Gastrocnemius medialis (tissue), 4 donors: ENCODE measurements at regions not wholly inside any gene's neighbourhood (a gene's known extent, or its start where the extent isn't known, plus 50 kb on each side); places are given as distances from the start of the nearest gene placed in this dataset.

Source experiments
- ATAC-seq, 2 donors: fragments of 150-250 bp; one replicate each; pipeline ENCODE4 v1.9.1; 2016
- DNase-seq, 2 donors: peaks; one replicate each; pipeline ENCODE4 v3.0.0-alpha.2; 2019
- H3K27ac ChIP-seq, 4 donors: fragments of 200-600 bp; sonication (generic); 1 replicate in 1 of 4; 2 replicates in 3 of 4; pipeline ENCODE4 v1.5.1; 2016 to 2018; ENCODE audit warnings: mild to moderate bottlenecking in 2 of 4, moderate library complexity in 1 of 4
- H3K27me3 ChIP-seq, 3 donors: fragments of 200-600 bp; sonication (generic) in 2 of 3; 1 replicate in 1 of 3; 2 replicates in 2 of 3; pipeline versions ENCODE4 v1.5.1 to v1.6.0; 2016 to 2019; ENCODE audit warnings: mild to moderate bottlenecking in 1 of 3, moderate library complexity in 1 of 3
- H3K36me3 ChIP-seq, 2 donors: fragments of 200-600 bp; sonication (generic) in 1 of 2; one replicate each; pipeline ENCODE4 v1.5.1; 2017 to 2018
- H3K4me1 ChIP-seq, 2 donors: fragments of 200-600 bp; sonication (generic) in 1 of 2; one replicate each; pipeline ENCODE4 v1.5.1; 2016 to 2017; ENCODE audit warnings: mild to moderate bottlenecking in 2 of 2
- H3K4me3 ChIP-seq, 4 donors: fragments of 200-600 bp; sonication (generic) in 3 of 4; 1 replicate in 1 of 4; 2 replicates in 3 of 4; pipeline ENCODE4 v1.5.1; 2016 to 2019; ENCODE audit warnings: mild to moderate bottlenecking in 2 of 4
- H3K9me3 ChIP-seq, 3 donors: fragments of 200-600 bp; sonication (generic) in 2 of 3; 1 replicate in 1 of 3; 2 replicates in 2 of 3; pipeline ENCODE4 v1.5.1; 2016 to 2019
- CTCF ChIP-seq, 5 experiments: fragments of 450-650 bp in 3 of 5; fragments of 200-600 bp in 2 of 5; sonication (generic) in 2 of 5; IDR thresholded peaks in 4 of 5; conservative IDR thresholded peaks in 1 of 5; 1 replicate in 4 of 5; 2 replicates in 1 of 5; pipeline ENCODE4 v1.5.1; 2016 to 2019; ENCODE audit warnings: antibody characterized with exemption in 5 of 5, mild to moderate bottlenecking in 3 of 5, moderate library complexity in 3 of 5
- POLR2A ChIP-seq, 2 donors: fragments of 450-650 bp; IDR thresholded peaks; one replicate each; pipeline ENCODE4 v1.6.1; 2017; ENCODE audit warnings: antibody characterized with exemption in 2 of 2, mild to moderate bottlenecking in 2 of 2, moderate library complexity in 2 of 2
- in situ Hi-C, 4 donors: fragments of 200-750 bp; cut with MboI; loops; one replicate each; pipeline versions ENCODE4 v1.15.0 to v1.8.0; 2017; ENCODE audit warnings: low sequenced_read_pairs in 4 of 4
- intact Hi-C: fragments of 100-400 bp; cut with DNase I; formaldehyde crosslinking; loops from one replicate; pipeline ENCODE4 v1.15.1; 2023; ENCODE audit warnings: low total_unique reads

- in situ Hi-C loops: no loop called here
- ATAC-seq: no peak
Measured at GRCh38 chr9:28378231-28378630, 805.0 kb upstream of the C9orf72 start.

GRCh38 chr9:28379082-28379481 is 805.8 kb upstream of the C9orf72 start:
- ATAC-seq (no peak), DNase-seq (no peak)
- Histone ChIP-seq H3K27me3 (no peaks in the 10 kb centered on the region), H3K4me1 (no peaks in the 10 kb centered on the region), H3K27ac (no peak overlapping the region), H3K9me3 (no peaks in the 10 kb centered on the region), H3K36me3 (no peaks in the 10 kb centered on the region), H3K4me3 (no peak overlapping the region)
- TF ChIP-seq CTCF (IDR thresholded peaks at IDR 0.05 in 4 of 5, conservative IDR thresholded peaks at IDR 0.05 in 1 of 5) (no peak), POLR2A (IDR thresholded peaks at IDR 0.05) (no peak)
- intact Hi-C loops (no loop called here), in situ Hi-C loops (no loop called here)

More at GRCh38 chr9:28378231-28378630, 805.0 kb upstream of the C9orf72 start:
- H3K4me3 ChIP-seq: no peak overlapping the region
- H3K27me3 ChIP-seq: no peaks in the 10 kb centered on the region
- no peaks in the 10 kb centered on the region for H3K9me3 ChIP-seq
- intact Hi-C loops: no loop called here
- no peaks in the 10 kb centered on the region for H3K36me3 ChIP-seq
- no peak overlapping the region for H3K27ac ChIP-seq
- no peak for DNase-seq
- TF ChIP-seq CTCF (IDR thresholded peaks at IDR 0.05 in 4 of 5, conservative IDR thresholded peaks at IDR 0.05 in 1 of 5) (no peak), POLR2A (IDR thresholded peaks at IDR 0.05) (no peak)
- no peaks in the 10 kb centered on the region for H3K4me1 ChIP-seq

GRCh38 chr9:28389411-28389810 is 816.1 kb upstream of the C9orf72 start:
- no peaks in the 10 kb centered on the region for H3K27me3 ChIP-seq
- in situ Hi-C loops: no loop called here
- no peaks in the 10 kb centered on the region for H3K36me3 ChIP-seq

GRCh38 chr9:28394774-28395173 is 821.5 kb upstream of the C9orf72 start:
- DNase-seq (no peak), ATAC-seq (no peak)
- Histone ChIP-seq H3K27me3 (no peaks in the 10 kb centered on the region), H3K36me3 (no peaks in the 10 kb centered on the region), H3K27ac (no peak overlapping the region), H3K9me3 (no peaks in the 10 kb centered on the region), H3K4me1 (no peaks in the 10 kb centered on the region), H3K4me3 (no peak overlapping the region)
- intact Hi-C loops (no loop called here), in situ Hi-C loops (loop anchor here in 1 of 4 donors (10.0 kb wide), 1 partner anchor 60 kb away; no protein-coding TSS in a partner anchor)
- no peak for TF ChIP-seq CTCF (IDR thresholded peaks at IDR 0.05 in 4 of 5, conservative IDR thresholded peaks at IDR 0.05 in 1 of 5)

More at GRCh38 chr9:28389411-28389810, 816.1 kb upstream of the C9orf72 start:
- DNase-seq (no peak), ATAC-seq (no peak)
- no peaks in the 10 kb centered on the region for H3K4me1 ChIP-seq
- H3K4me3 ChIP-seq: no peak overlapping the region
- no peaks in the 10 kb centered on the region for H3K9me3 ChIP-seq
- no peak overlapping the region for H3K27ac ChIP-seq
- TF ChIP-seq CTCF (IDR thresholded peaks at IDR 0.05 in 4 of 5, conservative IDR thresholded peaks at IDR 0.05 in 1 of 5): no peak
- TF ChIP-seq POLR2A (IDR thresholded peaks at IDR 0.05): no peak
- intact Hi-C loops: no loop called here

- TF ChIP-seq CTCF (IDR thresholded peaks at IDR 0.05 in 4 of 5, conservative IDR thresholded peaks at IDR 0.05 in 1 of 5): no peak
- no peak for TF ChIP-seq POLR2A (IDR thresholded peaks at IDR 0.05)
- in situ Hi-C loops (loop anchor here in 1 of 4 donors (10.0 kb wide), 1 partner anchor 59 kb away; no protein-coding TSS in a partner anchor), intact Hi-C loops (no loop called here)
- no peak for DNase-seq
- Histone ChIP-seq H3K27me3 (no peaks in the 10 kb centered on the region), H3K9me3 (no peaks in the 10 kb centered on the region), H3K36me3 (no peaks in the 10 kb centered on the region), H3K4me3 (no peak overlapping the region), H3K27ac (no peak overlapping the region), H3K4me1 (no peaks in the 10 kb centered on the region)
- ATAC-seq: no peak
Measured at GRCh38 chr9:28396058-28396457, 822.8 kb upstream of the C9orf72 start.
